Bronchial epithelial cell (primary cell): ENCODE measurements at regions not wholly inside any gene's neighbourhood (a gene's known extent, or its start where the extent isn't known, plus 50 kb on each side); places are given as distances from the start of the nearest gene placed in this dataset.

Experiments
- DNase-seq: peaks from one replicate; pipeline ENCODE4 v3.0.0-alpha.2; 2010; ENCODE audit warnings: low read depth
- FAIRE-seq: peaks from 2 replicates; lab custom pipeline; 2011; peaks lifted over from hg19 to GRCh38; lab: Jason Lieb, UNC
- H3K27me3 ChIP-seq: 2 replicates; pipeline ENCODE4 v1.5.1; 2011; ENCODE audit warnings: low read length; ENCODE audit not compliant: control insufficient read depth, insufficient read depth
- H3K36me3 ChIP-seq: 2 replicates; pipeline ENCODE4 v1.5.1; 2011; ENCODE audit warnings: low read length; ENCODE audit not compliant: control insufficient read depth, insufficient read depth
- H3K4me3 ChIP-seq: 2 replicates; pipeline ENCODE4 v1.5.1; 2011; ENCODE audit warnings: mild to moderate bottlenecking, low read depth, low read length, control low read depth
- TF ChIP-seq, protein P1 (sequence below): IDR thresholded peaks from 2 replicates; pipeline ENCODE4 v1.5.1; 2011; ENCODE audit warnings: mild to moderate bottlenecking, moderate library complexity, low read length, control low read depth, inconsistent platforms; ENCODE audit not compliant: insufficient read depth, severe bottlenecking

DNA sequence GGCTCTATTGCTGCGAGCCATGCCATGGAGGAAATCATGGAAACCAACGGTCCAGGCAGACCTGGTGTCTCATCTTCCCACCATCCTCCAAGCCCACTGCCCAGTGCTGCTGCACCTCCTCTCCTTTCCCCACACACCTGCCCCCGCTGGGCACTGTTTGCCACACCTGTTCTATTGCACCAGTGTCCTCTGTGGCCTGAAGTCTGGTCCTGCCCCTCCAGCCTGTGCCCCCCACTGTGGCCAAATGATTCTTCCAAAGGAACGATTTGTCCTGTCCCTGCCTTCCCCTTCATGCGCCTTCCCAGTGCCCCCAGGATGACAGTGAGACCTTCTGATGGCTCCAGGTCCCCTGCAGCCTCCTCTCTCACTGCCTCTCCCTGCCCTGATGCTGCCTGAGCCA lies 101.9 kb upstream of the TWIST2 start:
- FAIRE-seq (no peak), DNase-seq (no peak)
- Histone ChIP-seq H3K27me3 (no peaks in the 10 kb centered on the region), H3K36me3 (no peaks in the 10 kb centered on the region), H3K4me3 (no peak overlapping the region)
- TF ChIP-seq, protein P1, sequence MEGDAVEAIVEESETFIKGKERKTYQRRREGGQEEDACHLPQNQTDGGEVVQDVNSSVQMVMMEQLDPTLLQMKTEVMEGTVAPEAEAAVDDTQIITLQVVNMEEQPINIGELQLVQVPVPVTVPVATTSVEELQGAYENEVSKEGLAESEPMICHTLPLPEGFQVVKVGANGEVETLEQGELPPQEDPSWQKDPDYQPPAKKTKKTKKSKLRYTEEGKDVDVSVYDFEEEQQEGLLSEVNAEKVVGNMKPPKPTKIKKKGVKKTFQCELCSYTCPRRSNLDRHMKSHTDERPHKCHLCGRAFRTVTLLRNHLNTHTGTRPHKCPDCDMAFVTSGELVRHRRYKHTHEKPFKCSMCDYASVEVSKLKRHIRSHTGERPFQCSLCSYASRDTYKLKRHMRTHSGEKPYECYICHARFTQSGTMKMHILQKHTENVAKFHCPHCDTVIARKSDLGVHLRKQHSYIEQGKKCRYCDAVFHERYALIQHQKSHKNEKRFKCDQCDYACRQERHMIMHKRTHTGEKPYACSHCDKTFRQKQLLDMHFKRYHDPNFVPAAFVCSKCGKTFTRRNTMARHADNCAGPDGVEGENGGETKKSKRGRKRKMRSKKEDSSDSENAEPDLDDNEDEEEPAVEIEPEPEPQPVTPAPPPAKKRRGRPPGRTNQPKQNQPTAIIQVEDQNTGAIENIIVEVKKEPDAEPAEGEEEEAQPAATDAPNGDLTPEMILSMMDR, result no peak

DNA sequence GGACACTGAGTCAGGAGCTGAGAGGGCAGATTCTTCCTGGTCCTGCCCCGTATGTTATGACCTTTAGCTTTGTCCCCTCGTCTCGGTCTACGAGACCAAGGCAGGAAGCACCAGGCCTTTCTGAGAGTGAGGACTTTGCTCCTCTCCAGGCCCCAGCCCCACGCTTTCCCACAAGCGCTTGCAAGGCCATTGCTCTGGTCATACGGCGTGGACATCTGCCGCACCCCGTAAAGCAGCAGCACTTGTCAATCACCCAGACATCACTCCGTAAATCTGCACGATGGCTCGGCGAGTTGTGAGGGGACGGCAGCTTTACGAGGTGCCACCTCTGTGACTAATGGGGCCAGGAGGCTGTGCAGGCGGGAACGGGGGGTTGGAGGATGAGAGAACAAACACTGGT lies 100.8 kb upstream of the TWIST2 start:
- DNase-seq, result no peak
- Histone ChIP-seq H3K4me3 (no peak overlapping the region), H3K36me3 (no peaks in the 10 kb centered on the region), H3K27me3 (no peaks in the 10 kb centered on the region)
- TF ChIP-seq, protein P1, result no peak
- FAIRE-seq, result no peak

DNA sequence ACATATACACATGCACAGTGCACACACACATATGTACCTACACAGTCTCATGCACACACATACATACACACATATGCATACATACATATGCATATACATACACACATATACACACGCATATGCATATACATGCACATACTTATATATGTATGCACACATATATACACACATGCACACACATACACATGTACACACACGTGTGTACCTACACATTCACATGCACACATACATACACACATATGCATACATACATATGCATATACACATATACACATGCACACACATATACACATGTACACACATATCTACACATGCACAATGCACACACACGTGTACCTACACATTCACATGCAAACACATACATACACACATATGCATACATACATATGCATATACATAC lies 100.3 kb upstream of the TWIST2 start:
- FAIRE-seq, result no peak
- Histone ChIP-seq H3K27me3 (no peaks in the 10 kb centered on the region), H3K36me3 (no peaks in the 10 kb centered on the region), H3K4me3 (no peak overlapping the region)
- TF ChIP-seq, protein P1, result no peak
- no peak for DNase-seq

DNA sequence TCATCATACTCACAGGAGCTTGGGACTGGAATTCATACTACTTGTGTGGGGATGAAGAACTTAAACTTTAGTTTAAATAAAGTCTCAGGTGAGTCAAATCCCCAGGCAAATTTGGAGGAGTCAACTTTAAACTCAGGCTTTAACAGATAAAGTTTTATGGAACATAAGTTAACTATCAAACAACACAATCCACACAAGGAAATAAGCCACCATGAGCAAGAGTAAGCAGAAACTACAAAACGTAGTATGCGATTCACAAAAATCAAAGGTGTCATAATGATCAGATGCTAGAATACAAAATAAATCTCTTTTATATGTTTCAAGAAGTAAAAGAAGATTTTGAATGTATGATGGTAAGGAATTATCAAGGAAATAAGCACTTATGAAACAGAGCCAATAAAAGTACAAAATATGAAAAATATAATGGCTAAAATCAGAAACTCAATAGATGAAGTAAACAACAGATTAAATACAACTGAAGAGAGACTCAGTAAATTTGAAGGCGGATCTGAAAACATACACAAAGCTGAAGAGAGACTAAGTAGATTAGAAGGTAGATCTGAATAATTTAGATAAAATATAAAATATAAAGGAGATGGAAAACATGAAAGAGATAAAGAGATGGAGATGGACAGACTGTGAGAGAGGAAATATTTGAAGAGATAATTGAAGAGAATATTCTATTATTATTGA lies 97.5 kb upstream of the TWIST2 start:
- DNase-seq, result no peak
- H3K27me3 ChIP-seq, result no peaks in the 10 kb centered on the region
- no peak overlapping the region for H3K4me3 ChIP-seq
- FAIRE-seq, result no peak
- TF ChIP-seq, protein P1, result no peak
- H3K36me3 ChIP-seq, result no peaks in the 10 kb centered on the region

DNA sequence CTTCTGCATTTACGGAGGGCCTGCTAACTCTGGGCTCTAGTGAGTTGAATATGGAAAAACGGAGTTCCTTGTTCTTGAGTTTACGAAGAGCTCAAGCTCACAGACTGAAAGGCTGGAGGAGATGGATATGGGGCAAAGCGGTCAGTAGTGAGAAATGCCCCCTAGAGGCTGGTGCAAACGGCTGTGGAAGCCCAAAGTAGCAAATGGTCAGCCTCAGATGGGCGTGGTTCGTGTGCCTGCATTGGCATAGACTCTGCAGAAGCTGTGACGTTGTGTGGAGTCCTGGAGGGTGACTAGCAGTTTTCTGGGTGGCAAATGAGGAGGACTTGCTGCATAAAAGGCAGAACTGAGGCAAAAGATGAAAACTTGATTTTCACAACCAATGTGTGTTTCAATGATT lies 93.6 kb upstream of the TWIST2 start:
- Histone ChIP-seq H3K4me3 (no peak overlapping the region), H3K36me3 (no peaks in the 10 kb centered on the region), H3K27me3 (no peaks in the 10 kb centered on the region)
- FAIRE-seq, result no peak
- TF ChIP-seq, protein P1, result no peak
- DNase-seq, result no peak

GRCh38 chr2:238761868-238762267 lies 86.0 kb upstream of the TWIST2 start:
- TF ChIP-seq, protein P1, result no peak
- FAIRE-seq (peak; percentile 18), DNase-seq (no peak)
- no peak overlapping the region for H3K4me3 ChIP-seq
- no peaks in the 10 kb centered on the region for H3K27me3 ChIP-seq
- H3K36me3 ChIP-seq, result no peaks in the 10 kb centered on the region
